OCI-LY7 (cell line): ENCODE measurements at regions not wholly inside any gene's neighbourhood (a gene's known extent, or its start where the extent isn't known, plus 50 kb on each side); places are given as distances from the start of the nearest gene placed in this dataset.

Source experiments
- BruUV-seq: library from RNA; stranded (reverse); fragments of 400-500 nt; replicated peaks from 2 replicates; lab custom pipeline; 2021; lab: Mats Ljungman, UMichigan
- CTCF ChIA-PET: fragments of 300-600 bp; sonication (Branson Sonifier 250); formaldehyde crosslinking; loops from one replicate; lab custom pipeline; 2022; ENCODE audit warnings: antibody characterized with exemption; ENCODE audit not compliant: unreplicated experiment; lab: Charles Lee
- POLR2A ChIA-PET: fragments of 300-600 bp; sonication (Branson Sonifier 250); formaldehyde crosslinking; loops from one replicate; lab custom pipeline; 2022; ENCODE audit warnings: antibody characterized with exemption; lab: Charles Lee
- DNase-seq: peaks from one replicate; pipeline ENCODE4 v3.0.0-alpha.2; 2015; ENCODE audit warnings: low spot score
- H2AFZ ChIP-seq: fragments of 200-600 bp; sonication (generic), shearing (Covaris generic); 2 replicates; pipeline ENCODE4 v1.6.1; 2014; ENCODE audit warnings: mild to moderate bottlenecking, antibody characterized with exemption, low read length, moderate library complexity
- H3K27ac ChIP-seq: fragments of 200-600 bp; sonication (generic); 2 replicates; pipeline ENCODE4 v1.5.1; 2014; ENCODE audit warnings: mixed run types, low read depth, mild to moderate bottlenecking, moderate library complexity, low read length, inconsistent platforms; ENCODE audit not compliant: poor library complexity, severe bottlenecking
- H3K36me3 ChIP-seq: fragments of 200-600 bp; sonication (generic); 2 replicates; pipeline ENCODE4 v1.6.1; 2014; ENCODE audit warnings: mild to moderate bottlenecking, antibody characterized with exemption, low read length, moderate library complexity, mixed read lengths; ENCODE audit not compliant: insufficient read depth
- H3K4me1 ChIP-seq: fragments of 200-600 bp; sonication (generic); 2 replicates; pipeline ENCODE4 v1.5.1; 2014; ENCODE audit warnings: mild to moderate bottlenecking, low read length; ENCODE audit not compliant: insufficient read depth, poor library complexity, severe bottlenecking
- H3K4me2 ChIP-seq: fragments of 200-600 bp; sonication (generic); 2 replicates; pipeline ENCODE4 v1.6.1; 2014; ENCODE audit warnings: mild to moderate bottlenecking, low read length
- H3K4me3 ChIP-seq: fragments of 200-600 bp; sonication (generic); 2 replicates; pipeline ENCODE4 v1.5.1; 2014; ENCODE audit warnings: mild to moderate bottlenecking, low read depth, low read length; ENCODE audit not compliant: poor library complexity, severe bottlenecking
- H3K79me2 ChIP-seq: fragments of 200-600 bp; sonication (generic); 2 replicates; pipeline ENCODE4 v1.6.1; 2016; ENCODE audit warnings: low read depth, mild to moderate bottlenecking, low read length, moderate library complexity, mixed read lengths; ENCODE audit not compliant: insufficient read depth
- H3K9me2 ChIP-seq: fragments of 200-600 bp; sonication (generic); 2 replicates; pipeline ENCODE4 v1.6.1; 2016; ENCODE audit warnings: mild to moderate bottlenecking, low read length, mixed read lengths; ENCODE audit not compliant: insufficient read depth
- H3K9me3 ChIP-seq: fragments of 200-600 bp; sonication (generic); 2 replicates; pipeline ENCODE4 v1.6.1; 2014; ENCODE audit warnings: mild to moderate bottlenecking, mixed run types, low read length, mixed read lengths
- H4K20me1 ChIP-seq: fragments of 200-600 bp; sonication (generic); 2 replicates; pipeline ENCODE4 v1.6.1; 2014; ENCODE audit warnings: mild to moderate bottlenecking, antibody characterized with exemption, low read length, moderate library complexity, mixed read lengths; ENCODE audit not compliant: insufficient read depth
- EZH2phosphoT487 ChIP-seq: fragments of 200-600 bp; sonication (generic); IDR thresholded peaks from 2 replicates; pipeline ENCODE4 v1.6.1; 2018; ENCODE audit warnings: low read depth, borderline replicate concordance, mild to moderate bottlenecking, mixed run types, antibody characterized with exemption, low read length, moderate library complexity, mixed read lengths
- intact Hi-C: fragments of 100-400 bp; cut with micrococcal nuclease; formaldehyde crosslinking; loops from one replicate; pipeline ENCODE4 v1.10.0; 2022; ENCODE audit not compliant: unreplicated experiment
- TF ChIP-seq, protein P1 (sequence below): fragments of 200-600 bp; sonication (generic); conservative IDR thresholded peaks from 2 replicates; pipeline ENCODE4 v1.5.1; 2014; ENCODE audit warnings: mild to moderate bottlenecking, antibody characterized with exemption, low read length, moderate library complexity, mixed read lengths

DNA sequence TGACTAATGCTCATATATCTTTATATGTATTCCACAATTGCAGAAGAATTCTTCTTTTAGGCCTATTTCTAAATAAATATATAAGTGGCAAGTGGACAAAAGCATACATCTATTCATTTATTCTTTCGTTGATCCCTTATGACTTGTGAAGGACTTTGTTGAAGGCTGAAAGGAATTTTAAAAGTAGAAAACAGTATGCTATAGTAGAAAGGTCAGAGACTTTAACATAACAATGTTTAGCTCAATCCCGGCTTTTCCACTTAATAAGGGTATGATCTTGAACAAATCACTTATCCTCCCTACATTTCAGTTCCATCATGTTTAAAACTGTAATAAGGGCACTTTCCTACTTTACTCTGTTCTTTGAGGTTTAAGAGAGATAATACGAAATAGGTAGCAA, 672.9 kb downstream of the MECOM start:
- POLR2A ChIA-PET: interaction anchor here (0.7 kb wide), 1 partner anchor 299 kb away, joined by 3 read pairs; no protein-coding TSS in a partner anchor
- no TSS peak for BruUV-seq

DNA sequence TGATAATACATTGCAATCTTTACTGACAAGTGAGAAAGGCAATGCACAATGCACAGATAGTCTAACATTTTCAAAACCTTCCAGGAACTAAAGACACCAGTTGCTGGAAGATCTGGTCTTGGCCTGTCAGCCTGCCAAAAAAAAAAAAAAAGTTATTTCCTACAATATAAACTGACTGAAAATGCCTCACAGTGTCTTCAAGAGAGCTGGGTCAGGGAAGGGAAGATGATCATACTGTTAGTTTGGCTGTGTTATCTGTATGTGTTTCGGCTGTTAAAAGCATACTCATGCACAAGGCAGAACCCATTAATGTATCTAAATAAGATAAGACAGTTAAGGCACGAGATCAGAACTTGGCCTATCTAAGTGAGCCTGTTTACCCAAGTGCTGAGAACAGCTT, 673.4 kb downstream of the MECOM start:
- intact Hi-C loops: no loop called here
- Histone ChIP-seq H4K20me1 (no peaks in the 10 kb centered on the region), H3K4me3 (no peak overlapping the region), H3K79me2 (no peaks in the 10 kb centered on the region), H3K27ac (no peak overlapping the region), H3K9me2 (no peaks in the 10 kb centered on the region), H3K9me3 (no peaks in the 10 kb centered on the region), H3K36me3 (no peaks in the 10 kb centered on the region), H3K4me1 (no peaks in the 10 kb centered on the region), H2AFZ (no peak overlapping the region), H3K4me2 (no peak overlapping the region)
- no peak for DNase-seq
- BruUV-seq: no TSS peak
- ChIA-PET CTCF (no interaction called here), POLR2A (interaction anchor here (0.7 kb wide), 2 partner anchors 298 to 1809 kb away, joined by 3 to 5 read pairs; no protein-coding TSS in a partner anchor)
- TF ChIP-seq, protein P1, sequence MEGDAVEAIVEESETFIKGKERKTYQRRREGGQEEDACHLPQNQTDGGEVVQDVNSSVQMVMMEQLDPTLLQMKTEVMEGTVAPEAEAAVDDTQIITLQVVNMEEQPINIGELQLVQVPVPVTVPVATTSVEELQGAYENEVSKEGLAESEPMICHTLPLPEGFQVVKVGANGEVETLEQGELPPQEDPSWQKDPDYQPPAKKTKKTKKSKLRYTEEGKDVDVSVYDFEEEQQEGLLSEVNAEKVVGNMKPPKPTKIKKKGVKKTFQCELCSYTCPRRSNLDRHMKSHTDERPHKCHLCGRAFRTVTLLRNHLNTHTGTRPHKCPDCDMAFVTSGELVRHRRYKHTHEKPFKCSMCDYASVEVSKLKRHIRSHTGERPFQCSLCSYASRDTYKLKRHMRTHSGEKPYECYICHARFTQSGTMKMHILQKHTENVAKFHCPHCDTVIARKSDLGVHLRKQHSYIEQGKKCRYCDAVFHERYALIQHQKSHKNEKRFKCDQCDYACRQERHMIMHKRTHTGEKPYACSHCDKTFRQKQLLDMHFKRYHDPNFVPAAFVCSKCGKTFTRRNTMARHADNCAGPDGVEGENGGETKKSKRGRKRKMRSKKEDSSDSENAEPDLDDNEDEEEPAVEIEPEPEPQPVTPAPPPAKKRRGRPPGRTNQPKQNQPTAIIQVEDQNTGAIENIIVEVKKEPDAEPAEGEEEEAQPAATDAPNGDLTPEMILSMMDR: no peak
- TF ChIP-seq EZH2phosphoT487: no peak

More for the DNA sequence above, 672.9 kb downstream of the MECOM start:
- Histone ChIP-seq H3K27ac (no peak overlapping the region), H3K9me2 (no peaks in the 10 kb centered on the region), H3K9me3 (no peaks in the 10 kb centered on the region), H3K79me2 (no peaks in the 10 kb centered on the region), H3K4me1 (no peaks in the 10 kb centered on the region), H4K20me1 (no peaks in the 10 kb centered on the region), H2AFZ (no peak overlapping the region), H3K4me3 (no peak overlapping the region), H3K36me3 (no peaks in the 10 kb centered on the region), H3K4me2 (no peak overlapping the region)
- intact Hi-C loops: no loop called here
- no peak for DNase-seq
- CTCF ChIA-PET: no interaction called here
- TF ChIP-seq, protein P1: no peak
- TF ChIP-seq EZH2phosphoT487: no peak

DNA sequence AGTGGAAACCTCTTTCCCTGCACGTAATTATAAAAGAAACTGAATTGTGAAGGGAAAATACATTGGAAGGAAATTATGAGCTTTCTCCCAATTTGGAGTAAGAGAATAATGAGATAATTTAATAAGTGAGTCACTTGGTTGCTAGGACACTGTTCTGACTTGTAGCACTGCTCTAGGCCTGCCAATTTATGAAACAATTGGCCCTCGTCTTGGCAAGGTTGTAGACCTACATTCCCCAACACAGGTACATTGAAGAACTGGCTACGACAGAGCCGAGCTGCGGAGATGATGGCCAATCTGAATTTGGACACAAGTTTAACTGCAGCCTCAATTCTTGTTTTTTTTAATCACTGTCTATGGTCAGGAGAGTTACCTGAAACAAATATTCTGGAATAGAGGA, 674.1 kb downstream of the MECOM start:
- intact Hi-C loops: no loop called here
- TF ChIP-seq, protein P1: no peak
- no peak for TF ChIP-seq EZH2phosphoT487
- Histone ChIP-seq H3K4me3 (no peak overlapping the region), H2AFZ (no peak overlapping the region), H3K36me3 (no peaks in the 10 kb centered on the region), H3K9me2 (no peaks in the 10 kb centered on the region), H4K20me1 (no peaks in the 10 kb centered on the region), H3K27ac (no peak overlapping the region), H3K79me2 (no peaks in the 10 kb centered on the region), H3K4me1 (no peaks in the 10 kb centered on the region), H3K9me3 (no peaks in the 10 kb centered on the region), H3K4me2 (no peak overlapping the region)
- CTCF ChIA-PET: no interaction called here
- POLR2A ChIA-PET: interaction anchor here (0.7 kb wide), 1 partner anchor 1810 kb away, joined by 5 read pairs; no protein-coding TSS in a partner anchor
- BruUV-seq: no TSS peak
- DNase-seq: no peak
